ENCODE measurements at regions not wholly inside any gene's neighbourhood (a gene's known extent, or its start where the extent isn't known, plus 50 kb on each side); places are given as distances from the start of the nearest gene placed in this dataset.
A peak's percentile ranks its signal among the peaks of the same experiment; 100 is the strongest.

DNA sequence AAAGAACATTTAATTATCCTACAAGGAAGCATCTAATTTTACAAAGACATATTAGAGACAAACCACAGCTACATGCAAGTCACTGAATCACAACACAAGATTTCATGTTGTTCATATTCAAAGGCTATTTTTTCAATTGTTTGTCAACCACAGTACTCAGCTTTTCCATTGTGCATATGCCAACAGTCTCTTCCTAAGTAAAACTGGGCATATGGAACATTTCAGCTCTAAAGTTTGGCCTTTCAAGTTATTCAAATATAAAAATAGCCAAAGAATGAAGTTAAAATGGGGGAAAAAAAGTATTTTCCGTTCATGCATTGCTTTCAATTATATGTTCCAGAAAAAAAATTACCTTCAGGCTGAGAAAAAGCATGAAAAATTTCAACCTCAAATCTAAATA lies 537.9 kb downstream of the PLXDC2 start:
- ChIA-PET CTCF (no interaction called here), POLR2A (no interaction called here)
- TF ChIP-seq NR3C1 (IDR thresholded peaks at IDR 0.05): no peak
- TF ChIP-seq E2F6 (IDR thresholded peaks at IDR 0.05; ENCODE audit: borderline replicate concordance, low read depth): no peak
- TF ChIP-seq HEYL (CRISPR knock-in tag; IDR thresholded peaks at IDR 0.05): no peak
- no peak for TF ChIP-seq ZC3H11A (IDR thresholded peaks at IDR 0.05)
- no peak for TF ChIP-seq RAD21 (conservative IDR thresholded peaks at IDR 0.05 in 1 of 2, IDR thresholded peaks at IDR 0.05 in 1 of 2)
- no peak for TF ChIP-seq CHD4 (IDR thresholded peaks at IDR 0.05; ENCODE audit: borderline replicate concordance)
- TF ChIP-seq GATA3 (IDR thresholded peaks at IDR 0.05; ENCODE audit: borderline replicate concordance): no peak
- TF ChIP-seq BHLHE40 (IDR thresholded peaks at IDR 0.05; ENCODE audit: low read depth, low read length): no peak
- TF ChIP-seq FOSL2 (IDR thresholded peaks at IDR 0.05): no peak
- no peak for TF ChIP-seq FOSL2 (CRISPR knock-in tag; IDR thresholded peaks at IDR 0.05)
- no peak for TF ChIP-seq EHF (CRISPR knock-in tag; IDR thresholded peaks at IDR 0.05)
- no peak for TF ChIP-seq SREBF2 (IDR thresholded peaks at IDR 0.05)
- TF ChIP-seq MAFK (IDR thresholded peaks at IDR 0.05; ENCODE audit: partially characterized antibody): no peak
- TF ChIP-seq EHMT2 (IDR thresholded peaks at IDR 0.05; ENCODE audit: low read depth): no peak
- no peak for ATAC-seq
- no peaks in the 10 kb centered on the region; the same call in 2 of the 3 replicates for H3K9me3 ChIP-seq
- peak; percentile 7 for FAIRE-seq
- no peak for DNase-seq (ENCODE audit: low read depth in 1 of 2, low spot score in 1 of 2)
- no peaks in the 10 kb centered on the region for H3K4me1 ChIP-seq
- no peak overlapping the region for H3K4me3 ChIP-seq
- WGBS (ENCODE audit: missing lambda C conversion rate): 0% methylated on average over 1 of the region's 1 CpG
- H3K27ac ChIP-seq: no peak overlapping the region
- no peak overlapping the region for H3K4me2 ChIP-seq

GRCh38 chr10:20350509-20350908 lies 534.3 kb downstream of the PLXDC2 start:
- TF ChIP-seq MAZ (IDR thresholded peaks at IDR 0.05; ENCODE audit: borderline replicate concordance, low read depth, low read length) (no peak), RAD21 (conservative IDR thresholded peaks at IDR 0.05 in 1 of 2, IDR thresholded peaks at IDR 0.05 in 1 of 2) (no peak), FOXS1 (CRISPR knock-in tag; IDR thresholded peaks at IDR 0.05) (no peak), RARB (CRISPR knock-in tag; IDR thresholded peaks at IDR 0.05) (no peak), HEYL (CRISPR knock-in tag; IDR thresholded peaks at IDR 0.05) (no peak), ZNF302 (CRISPR knock-in tag; IDR thresholded peaks at IDR 0.05) (no peak), HDAC2 (IDR thresholded peaks at IDR 0.05) (no peak), RCOR1 (IDR thresholded peaks at IDR 0.05; ENCODE audit: low read depth, low read length) (no peak), RNF2 (IDR thresholded peaks at IDR 0.05; ENCODE audit: borderline replicate concordance, low read depth) (no peak), SREBF2 (IDR thresholded peaks at IDR 0.05) (no peak), FOSL2 (IDR thresholded peaks at IDR 0.05) (no peak), FOSL2 (CRISPR knock-in tag; IDR thresholded peaks at IDR 0.05) (no peak), E2F6 (IDR thresholded peaks at IDR 0.05; ENCODE audit: borderline replicate concordance, low read depth) (no peak), ESRRA (IDR thresholded peaks at IDR 0.05; ENCODE audit: borderline replicate concordance, low read length) (no peak), ZSCAN20 (CRISPR knock-in tag; IDR thresholded peaks at IDR 0.05) (no peak), MYC (IDR thresholded peaks at IDR 0.05; ENCODE audit: borderline replicate concordance, low read length) (no peak), CHD2 (IDR thresholded peaks at IDR 0.05; ENCODE audit: low read length, partially characterized antibody) (no peak), NR3C1 (IDR thresholded peaks at IDR 0.05) (no peak), HOXB13 (CRISPR knock-in tag; IDR thresholded peaks at IDR 0.05; ENCODE audit: low read depth) (no peak)
- DNase-seq (ENCODE audit: low read depth in 1 of 2, low spot score in 1 of 2) (no peak), FAIRE-seq (no peak), ATAC-seq (no peak)
- WGBS (ENCODE audit: missing lambda C conversion rate): 37% methylated on average over 2 of the region's 2 CpGs
- no peak overlapping the region for H3K4me2 ChIP-seq
- H3K4me1 ChIP-seq: no peaks in the 10 kb centered on the region
- ChIA-PET POLR2A (no interaction called here), CTCF (no interaction called here)
- no peaks in the 10 kb centered on the region; the same call in 2 of the 3 replicates for H3K9me3 ChIP-seq
- no peak overlapping the region for H3K27ac ChIP-seq
- H3K4me3 ChIP-seq: no peak overlapping the region

DNA sequence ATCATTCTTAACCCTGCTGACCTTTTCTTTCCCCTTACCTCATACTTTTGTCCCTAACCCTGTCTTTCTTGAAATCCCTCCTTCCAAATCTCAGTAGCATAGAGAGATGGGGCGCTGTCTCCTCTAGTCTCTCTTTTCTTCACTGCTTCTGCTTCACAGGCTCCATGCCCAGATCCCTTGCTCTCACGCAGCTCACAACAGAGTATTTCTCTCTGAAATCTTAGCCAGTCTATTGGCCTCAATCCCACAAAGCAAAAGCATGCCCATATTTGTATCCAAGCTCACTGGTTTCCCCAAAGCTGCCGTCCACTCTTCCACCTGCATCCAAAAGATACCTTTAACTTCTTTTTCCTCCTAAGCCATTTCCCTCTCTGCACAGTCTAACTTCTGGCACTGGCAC lies 526.8 kb downstream of the PLXDC2 start:
- ChIA-PET POLR2A (no interaction called here), CTCF (no interaction called here)
- Histone ChIP-seq H3K4me2 (no peak overlapping the region), H3K4me1 (no peaks in the 10 kb centered on the region), H3K9me3 (no peaks in the 10 kb centered on the region), H3K27ac (no peak overlapping the region), H3K4me3 (no peak overlapping the region)
- DNase-seq (ENCODE audit: low read depth in 1 of 2, low spot score in 1 of 2) (no peak), ATAC-seq (no peak), FAIRE-seq (no peak)
- TF ChIP-seq RARB (CRISPR knock-in tag; IDR thresholded peaks at IDR 0.05): no peak
- no peak for TF ChIP-seq RCOR1 (IDR thresholded peaks at IDR 0.05; ENCODE audit: low read depth, low read length)
- TF ChIP-seq, protein P1, sequence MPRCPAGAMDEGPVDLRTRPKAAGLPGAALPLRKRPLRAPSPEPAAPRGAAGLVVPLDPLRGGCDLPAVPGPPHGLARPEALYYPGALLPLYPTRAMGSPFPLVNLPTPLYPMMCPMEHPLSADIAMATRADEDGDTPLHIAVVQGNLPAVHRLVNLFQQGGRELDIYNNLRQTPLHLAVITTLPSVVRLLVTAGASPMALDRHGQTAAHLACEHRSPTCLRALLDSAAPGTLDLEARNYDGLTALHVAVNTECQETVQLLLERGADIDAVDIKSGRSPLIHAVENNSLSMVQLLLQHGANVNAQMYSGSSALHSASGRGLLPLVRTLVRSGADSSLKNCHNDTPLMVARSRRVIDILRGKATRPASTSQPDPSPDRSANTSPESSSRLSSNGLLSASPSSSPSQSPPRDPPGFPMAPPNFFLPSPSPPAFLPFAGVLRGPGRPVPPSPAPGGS (IDR thresholded peaks at IDR 0.05): no peak
- TF ChIP-seq NR3C1 (IDR thresholded peaks at IDR 0.05): no peak
- TF ChIP-seq ZNF302 (CRISPR knock-in tag; IDR thresholded peaks at IDR 0.05): no peak
- no peak for TF ChIP-seq EHMT2 (IDR thresholded peaks at IDR 0.05; ENCODE audit: low read depth)
- no peak for TF ChIP-seq KDM5A (IDR thresholded peaks at IDR 0.05)
- TF ChIP-seq MAZ (IDR thresholded peaks at IDR 0.05; ENCODE audit: borderline replicate concordance, low read depth, low read length): no peak
- TF ChIP-seq FOSB (CRISPR knock-in tag; IDR thresholded peaks at IDR 0.05): no peak
- TF ChIP-seq MYC (IDR thresholded peaks at IDR 0.05; ENCODE audit: borderline replicate concordance, low read length): no peak
- no peak for TF ChIP-seq TFCP2L1 (CRISPR knock-in tag; IDR thresholded peaks at IDR 0.05)
- TF ChIP-seq NFE2L2 (conservative IDR thresholded peaks at IDR 0.05; ENCODE audit: low read length): no peak
- TF ChIP-seq, protein P2, sequence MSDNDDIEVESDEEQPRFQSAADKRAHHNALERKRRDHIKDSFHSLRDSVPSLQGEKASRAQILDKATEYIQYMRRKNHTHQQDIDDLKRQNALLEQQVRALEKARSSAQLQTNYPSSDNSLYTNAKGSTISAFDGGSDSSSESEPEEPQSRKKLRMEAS (IDR thresholded peaks at IDR 0.05): no peak
- TF ChIP-seq MAFK (IDR thresholded peaks at IDR 0.05; ENCODE audit: partially characterized antibody): no peak
- WGBS (ENCODE audit: missing lambda C conversion rate): 15% methylated on average over 3 of the region's 3 CpGs

All from A549 (cell line).